OCI-LY7 (cell line): ENCODE measurements at regions not wholly inside any gene's neighbourhood (a gene's known extent, or its start where the extent isn't known, plus 50 kb on each side); places are given as distances from the start of the nearest gene placed in this dataset.
"Not testable (repeated sequence)": the region's sequence is repeated elsewhere in the genome, so short reads cannot be mapped to it uniquely, and the experiment has no call there.

ENCODE experiments used
- BruUV-seq: library from RNA; stranded (reverse); fragments of 400-500 nt; replicated peaks from 2 replicates; lab custom pipeline; 2021; lab: Mats Ljungman, UMichigan
- CTCF ChIA-PET: fragments of 300-600 bp; sonication (Branson Sonifier 250); formaldehyde crosslinking; loops from one replicate; lab custom pipeline; 2022; ENCODE audit warnings: antibody characterized with exemption; ENCODE audit not compliant: unreplicated experiment; lab: Charles Lee
- POLR2A ChIA-PET: fragments of 300-600 bp; sonication (Branson Sonifier 250); formaldehyde crosslinking; loops from one replicate; lab custom pipeline; 2022; ENCODE audit warnings: antibody characterized with exemption; lab: Charles Lee
- DNase-seq: peaks from one replicate; pipeline ENCODE4 v3.0.0-alpha.2; 2015; ENCODE audit warnings: low spot score
- H2AFZ ChIP-seq: fragments of 200-600 bp; sonication (generic), shearing (Covaris generic); 2 replicates; pipeline ENCODE4 v1.6.1; 2014; ENCODE audit warnings: mild to moderate bottlenecking, antibody characterized with exemption, low read length, moderate library complexity
- H3K27ac ChIP-seq: fragments of 200-600 bp; sonication (generic); 2 replicates; pipeline ENCODE4 v1.5.1; 2014; ENCODE audit warnings: mixed run types, low read depth, mild to moderate bottlenecking, moderate library complexity, low read length, inconsistent platforms; ENCODE audit not compliant: poor library complexity, severe bottlenecking
- H3K36me3 ChIP-seq: fragments of 200-600 bp; sonication (generic); 2 replicates; pipeline ENCODE4 v1.6.1; 2014; ENCODE audit warnings: mild to moderate bottlenecking, antibody characterized with exemption, low read length, moderate library complexity, mixed read lengths; ENCODE audit not compliant: insufficient read depth
- H3K4me1 ChIP-seq: fragments of 200-600 bp; sonication (generic); 2 replicates; pipeline ENCODE4 v1.5.1; 2014; ENCODE audit warnings: mild to moderate bottlenecking, low read length; ENCODE audit not compliant: insufficient read depth, poor library complexity, severe bottlenecking
- H3K4me2 ChIP-seq: fragments of 200-600 bp; sonication (generic); 2 replicates; pipeline ENCODE4 v1.6.1; 2014; ENCODE audit warnings: mild to moderate bottlenecking, low read length
- H3K4me3 ChIP-seq: fragments of 200-600 bp; sonication (generic); 2 replicates; pipeline ENCODE4 v1.5.1; 2014; ENCODE audit warnings: mild to moderate bottlenecking, low read depth, low read length; ENCODE audit not compliant: poor library complexity, severe bottlenecking
- H3K79me2 ChIP-seq: fragments of 200-600 bp; sonication (generic); 2 replicates; pipeline ENCODE4 v1.6.1; 2016; ENCODE audit warnings: low read depth, mild to moderate bottlenecking, low read length, moderate library complexity, mixed read lengths; ENCODE audit not compliant: insufficient read depth
- H3K9me2 ChIP-seq: fragments of 200-600 bp; sonication (generic); 2 replicates; pipeline ENCODE4 v1.6.1; 2016; ENCODE audit warnings: mild to moderate bottlenecking, low read length, mixed read lengths; ENCODE audit not compliant: insufficient read depth
- H3K9me3 ChIP-seq: fragments of 200-600 bp; sonication (generic); 2 replicates; pipeline ENCODE4 v1.6.1; 2014; ENCODE audit warnings: mild to moderate bottlenecking, mixed run types, low read length, mixed read lengths
- H4K20me1 ChIP-seq: fragments of 200-600 bp; sonication (generic); 2 replicates; pipeline ENCODE4 v1.6.1; 2014; ENCODE audit warnings: mild to moderate bottlenecking, antibody characterized with exemption, low read length, moderate library complexity, mixed read lengths; ENCODE audit not compliant: insufficient read depth
- EZH2phosphoT487 ChIP-seq: fragments of 200-600 bp; sonication (generic); IDR thresholded peaks from 2 replicates; pipeline ENCODE4 v1.6.1; 2018; ENCODE audit warnings: low read depth, borderline replicate concordance, mild to moderate bottlenecking, mixed run types, antibody characterized with exemption, low read length, moderate library complexity, mixed read lengths
- intact Hi-C: fragments of 100-400 bp; cut with micrococcal nuclease; formaldehyde crosslinking; loops from one replicate; pipeline ENCODE4 v1.10.0; 2022; ENCODE audit not compliant: unreplicated experiment
- TF ChIP-seq, protein P1 (sequence below): fragments of 200-600 bp; sonication (generic); conservative IDR thresholded peaks from 2 replicates; pipeline ENCODE4 v1.5.1; 2014; ENCODE audit warnings: mild to moderate bottlenecking, antibody characterized with exemption, low read length, moderate library complexity, mixed read lengths

DNA sequence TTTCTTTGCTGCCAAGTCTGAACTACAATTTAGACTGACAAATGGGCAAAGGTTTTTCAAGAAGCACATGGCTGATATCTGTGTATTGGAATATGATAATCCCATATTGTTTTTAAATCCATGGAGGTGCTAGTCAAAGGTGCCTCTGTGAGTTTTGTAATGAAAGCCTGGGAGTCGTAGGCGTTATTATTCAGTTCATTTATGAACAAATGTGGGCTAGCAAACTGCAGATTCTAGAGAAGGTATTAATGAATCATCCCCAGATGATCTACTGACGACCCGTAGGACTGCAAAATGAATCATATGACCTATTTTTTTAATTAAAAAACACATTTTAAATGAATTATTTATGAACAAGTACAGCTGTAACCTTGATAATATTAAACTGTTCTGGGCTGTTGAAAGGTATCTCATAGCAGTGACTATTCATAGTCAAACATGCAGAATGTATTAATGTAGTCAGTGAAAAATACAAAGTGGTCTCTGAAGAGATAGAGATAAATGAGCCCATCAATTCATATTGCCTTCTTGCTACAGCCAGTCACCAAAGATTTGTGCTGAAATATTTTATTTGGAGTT lies 1317.8 kb upstream of the MAP3K7 start:
- ChIA-PET CTCF (no interaction called here), POLR2A (no interaction called here)
- Histone ChIP-seq H3K4me3 (no peak overlapping the region), H3K9me3 (no peaks in the 10 kb centered on the region), H3K9me2 (no peaks in the 10 kb centered on the region), H3K27ac (no peak overlapping the region), H3K4me2 (no peak overlapping the region), H2AFZ (no peak overlapping the region), H3K79me2 (no peaks in the 10 kb centered on the region), H3K4me1 (no peaks in the 10 kb centered on the region), H4K20me1 (no peaks in the 10 kb centered on the region), H3K36me3 (no peaks in the 10 kb centered on the region)
- no TSS peak for BruUV-seq
- TF ChIP-seq, protein P1, sequence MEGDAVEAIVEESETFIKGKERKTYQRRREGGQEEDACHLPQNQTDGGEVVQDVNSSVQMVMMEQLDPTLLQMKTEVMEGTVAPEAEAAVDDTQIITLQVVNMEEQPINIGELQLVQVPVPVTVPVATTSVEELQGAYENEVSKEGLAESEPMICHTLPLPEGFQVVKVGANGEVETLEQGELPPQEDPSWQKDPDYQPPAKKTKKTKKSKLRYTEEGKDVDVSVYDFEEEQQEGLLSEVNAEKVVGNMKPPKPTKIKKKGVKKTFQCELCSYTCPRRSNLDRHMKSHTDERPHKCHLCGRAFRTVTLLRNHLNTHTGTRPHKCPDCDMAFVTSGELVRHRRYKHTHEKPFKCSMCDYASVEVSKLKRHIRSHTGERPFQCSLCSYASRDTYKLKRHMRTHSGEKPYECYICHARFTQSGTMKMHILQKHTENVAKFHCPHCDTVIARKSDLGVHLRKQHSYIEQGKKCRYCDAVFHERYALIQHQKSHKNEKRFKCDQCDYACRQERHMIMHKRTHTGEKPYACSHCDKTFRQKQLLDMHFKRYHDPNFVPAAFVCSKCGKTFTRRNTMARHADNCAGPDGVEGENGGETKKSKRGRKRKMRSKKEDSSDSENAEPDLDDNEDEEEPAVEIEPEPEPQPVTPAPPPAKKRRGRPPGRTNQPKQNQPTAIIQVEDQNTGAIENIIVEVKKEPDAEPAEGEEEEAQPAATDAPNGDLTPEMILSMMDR = no peak
- TF ChIP-seq EZH2phosphoT487 = no peak
- DNase-seq = no peak
- intact Hi-C loops = no loop called here

DNA sequence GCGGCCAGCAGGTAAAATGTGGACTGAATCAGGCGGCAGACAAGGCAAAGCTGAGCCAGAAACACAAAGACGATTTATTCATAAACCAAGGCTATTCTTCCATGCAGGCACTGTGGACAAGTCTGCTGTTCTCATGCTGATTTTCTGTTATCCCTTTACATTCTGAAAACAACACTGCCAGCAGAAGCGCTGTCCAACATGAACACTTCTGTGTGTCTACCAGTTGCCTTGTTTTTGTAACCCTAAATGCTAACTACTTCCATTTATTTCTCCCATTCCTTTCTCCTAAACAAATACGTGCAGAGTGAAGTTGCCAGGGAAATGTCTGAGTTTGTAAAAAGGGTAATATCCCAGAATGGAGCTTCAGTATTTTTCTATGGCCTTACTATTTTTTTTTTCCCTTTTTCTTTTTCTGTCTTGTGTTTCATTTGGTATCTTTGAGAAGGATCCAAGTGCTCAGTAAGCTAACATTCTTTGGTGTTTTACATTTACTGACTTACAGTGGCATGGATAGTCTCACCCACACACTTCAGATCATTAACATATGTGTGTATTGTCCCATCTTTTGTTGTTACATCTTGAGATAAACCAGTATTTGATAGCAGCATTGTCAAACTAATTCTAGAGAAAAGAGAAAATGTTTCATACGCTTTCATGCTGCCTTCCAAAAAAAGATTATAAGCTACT lies 1308.9 kb upstream of the MAP3K7 start:
- H3K27ac ChIP-seq = no peak overlapping the region
- H3K79me2 ChIP-seq = no peaks in the 10 kb centered on the region
- ChIA-PET CTCF (no interaction called here), POLR2A (interaction anchor here (1.0 kb wide), 1 partner anchor 8 kb away, joined by 3 read pairs; no protein-coding TSS in a partner anchor)
- no peak for DNase-seq
- H3K9me3 ChIP-seq = no peaks in the 10 kb centered on the region
- no peak overlapping the region for H3K4me2 ChIP-seq
- intact Hi-C loops = no loop called here
- H3K4me3 ChIP-seq = no peak overlapping the region
- no peaks in the 10 kb centered on the region for H3K9me2 ChIP-seq
- no peaks in the 10 kb centered on the region for H3K36me3 ChIP-seq
- BruUV-seq = no TSS peak
- no peaks in the 10 kb centered on the region for H4K20me1 ChIP-seq
- TF ChIP-seq, protein P1 = no peak
- no peak for TF ChIP-seq EZH2phosphoT487
- H3K4me1 ChIP-seq = no peaks in the 10 kb centered on the region
- H2AFZ ChIP-seq = no peak overlapping the region

DNA sequence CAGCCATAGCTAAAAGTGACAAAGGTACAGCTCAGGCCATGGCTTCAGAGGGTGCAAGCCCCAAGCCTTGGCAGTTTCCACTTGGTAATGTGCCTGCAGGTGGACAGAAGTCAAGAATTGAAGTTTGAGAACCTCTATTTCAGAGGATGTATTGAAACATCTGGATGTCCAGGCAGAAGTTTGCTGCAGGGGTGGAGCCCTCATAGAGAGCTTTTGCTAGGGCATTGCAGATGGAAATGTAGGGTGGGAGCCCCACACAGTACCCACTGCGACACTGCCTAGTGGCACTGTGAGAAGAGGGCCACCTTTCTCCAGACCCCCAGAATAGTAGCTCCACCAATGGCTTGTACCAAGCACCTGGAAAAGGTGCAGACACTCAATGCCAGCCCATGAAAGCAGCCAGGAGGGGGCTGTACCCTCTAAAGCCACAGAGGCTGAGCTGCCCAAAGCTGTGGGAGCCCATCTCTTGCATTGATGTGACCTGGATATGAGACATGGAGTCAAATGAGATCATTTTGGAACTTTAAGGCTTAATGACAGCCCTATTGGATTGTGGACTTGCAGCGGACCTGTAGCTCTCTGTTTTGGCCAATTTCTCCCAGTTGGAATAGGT lies 1299.4 kb upstream of the MAP3K7 start:
- intact Hi-C loops = no loop called here
- H3K4me1 ChIP-seq = no peaks in the 10 kb centered on the region
- CTCF ChIA-PET = no interaction called here

DNA sequence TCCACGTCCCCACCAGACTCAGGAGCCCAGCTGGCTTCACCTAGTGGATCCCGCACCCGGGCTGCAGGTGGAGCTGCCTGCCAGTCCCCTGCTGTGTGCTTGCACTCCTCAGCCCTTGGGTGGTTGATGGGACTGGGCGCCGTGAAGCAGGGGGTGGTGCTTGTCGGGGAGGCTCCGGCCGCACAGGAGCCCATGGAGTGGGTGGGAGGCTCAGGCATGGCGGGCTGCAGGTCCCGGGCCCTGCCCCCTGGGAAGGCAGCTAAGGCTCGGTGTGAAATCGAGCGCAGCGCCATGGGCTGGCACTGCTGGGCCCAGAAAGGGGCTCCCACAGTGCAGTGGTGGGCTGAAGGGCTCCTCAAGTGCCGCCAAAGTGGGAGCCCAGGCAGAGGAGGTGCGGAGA lies 1294.9 kb upstream of the MAP3K7 start:
- H3K4me1 ChIP-seq, H3K4me3 ChIP-seq, H3K9me3 ChIP-seq, CTCF ChIA-PET, H3K79me2 ChIP-seq, H2AFZ ChIP-seq, BruUV-seq, DNase-seq, H3K9me2 ChIP-seq, H3K4me2 ChIP-seq, H3K27ac ChIP-seq, H4K20me1 ChIP-seq, H3K36me3 ChIP-seq, intact Hi-C loops: not testable (repeated sequence)
- POLR2A ChIA-PET = interaction anchor here (1.2 kb wide), 1 partner anchor 10 kb away, joined by 3 read pairs; no protein-coding TSS in a partner anchor

More for the DNA sequence above, 1299.4 kb upstream of the MAP3K7 start:
- Histone ChIP-seq H3K4me3 (no peak overlapping the region), H3K9me3 (peaks cover 6% of the 10 kb centered on the region; the same call in 1 of the 2 replicates), H3K36me3 (no peaks in the 10 kb centered on the region), H3K27ac (no peak overlapping the region), H2AFZ (no peak overlapping the region), H3K9me2 (no peaks in the 10 kb centered on the region), H3K4me2 (no peak overlapping the region), H4K20me1 (no peaks in the 10 kb centered on the region), H3K79me2 (no peaks in the 10 kb centered on the region)
- TF ChIP-seq, protein P1 = no peak
- no peak for TF ChIP-seq EZH2phosphoT487
- DNase-seq = peak; percentile 18
- POLR2A ChIA-PET = interaction anchor here (0.6 kb wide), 1 partner anchor 406 kb away, joined by 3 read pairs; no protein-coding TSS in a partner anchor
- no TSS peak for BruUV-seq
